Gastroesophageal sphincter (tissue), 3 donors: ENCODE measurements at regions not wholly inside any gene's neighbourhood (a gene's known extent, or its start where the extent isn't known, plus 50 kb on each side); places are given as distances from the start of the nearest gene placed in this dataset.

ENCODE experiments used
- CTCF ChIP-seq, 4 experiments: fragments of 200-600 bp in 2 of 4; fragments of 450-650 bp in 2 of 4; sonication (generic) in 1 of 4; IDR thresholded peaks; one replicate each; pipeline ENCODE4 v1.5.1; 2017 to 2019; ENCODE audit warnings: antibody characterized with exemption in 4 of 4, mild to moderate bottlenecking in 2 of 4, moderate library complexity in 2 of 4
- POLR2A ChIP-seq, 2 donors: fragments of 450-650 bp; IDR thresholded peaks; one replicate each; pipeline ENCODE4 v1.6.1; 2017; ENCODE audit warnings: antibody characterized with exemption in 2 of 2, mild to moderate bottlenecking in 2 of 2, moderate library complexity in 1 of 2

- TF ChIP-seq POLR2A (IDR thresholded peaks at IDR 0.05) = no peak
- peak; percentile 38 to 73 (median 61) for TF ChIP-seq CTCF (IDR thresholded peaks at IDR 0.05)
Measured at GRCh38 chr2:75403991-75404428, 156.7 kb downstream of the EVA1A start.
